ENCODE measurements at regions not wholly inside any gene's neighbourhood (a gene's known extent, or its start where the extent isn't known, plus 50 kb on each side); places are given as distances from the start of the nearest gene placed in this dataset.
"Not testable (repeated sequence)": the region's sequence is repeated elsewhere in the genome, so short reads cannot be mapped to it uniquely, and the experiment has no call there.

- DNase-seq (ENCODE audit: low spot score in 2 of 2) (peak in 1 of 2 donors; percentile 13), ATAC-seq (no peak)
- Mint-ChIP-seq H3K36me3 (no peaks in the 10 kb centered on the region), H3K4me3 (no peak overlapping the region), H3K27ac (no peak overlapping the region), H3K9me3 (no peaks in the 10 kb centered on the region), H3K4me1 (no peaks in the 10 kb centered on the region)
Measured at GRCh38 chr1:112141923-112142322, 152.5 kb upstream of the KCND3 start.

- DNase-seq (ENCODE audit: low spot score in 2 of 2) (no peak), ATAC-seq (no peak)
- Mint-ChIP-seq H3K27ac (no peak overlapping the region), H3K9me3 (peaks cover 3% of the 10 kb centered on the region), H3K4me1 (no peaks in the 10 kb centered on the region), H3K4me3 (no peak overlapping the region), H3K36me3 (no peaks in the 10 kb centered on the region)
Measured at GRCh38 chr1:112143871-112144441, 154.5 kb upstream of the KCND3 start.

DNA sequence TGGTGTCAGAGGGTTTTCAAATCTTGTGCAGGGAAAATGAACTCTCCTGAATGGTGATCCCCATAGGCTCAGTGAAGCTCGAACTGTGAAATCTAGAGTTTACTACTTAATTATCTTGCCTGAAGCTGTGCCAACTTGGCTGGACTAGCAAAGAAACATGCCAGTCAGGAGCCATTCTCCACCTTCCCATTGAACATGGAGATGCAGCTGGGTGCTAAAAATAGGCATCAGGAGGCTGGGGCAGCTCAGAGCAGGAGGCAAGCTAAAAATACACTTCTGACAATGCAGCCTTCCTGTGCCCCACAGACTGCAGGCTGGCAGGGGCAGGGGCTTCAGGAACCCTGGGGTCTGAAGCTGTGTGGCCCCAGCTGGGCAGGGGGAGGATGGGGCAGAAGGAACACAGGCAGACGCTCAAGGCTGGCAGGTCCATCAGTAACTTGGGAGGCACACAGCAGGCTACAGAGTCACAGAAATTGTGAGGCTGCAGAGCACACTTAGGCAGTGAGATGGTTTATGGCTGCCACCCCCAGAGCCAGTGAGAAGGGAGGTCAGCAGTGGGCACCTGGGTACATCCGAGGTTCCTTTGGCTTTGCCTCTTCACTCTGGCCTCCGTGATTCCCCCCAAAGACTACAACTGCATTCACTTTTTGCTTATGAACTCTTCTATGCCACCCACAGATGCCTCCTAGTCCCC is 155.4 kb upstream of the KCND3 start:
- DNase-seq (ENCODE audit: low spot score in 2 of 2) (no peak), ATAC-seq (no peak)
- H3K9me3 Mint-ChIP-seq = peaks cover 3% of the 10 kb centered on the region
- no peak overlapping the region for H3K27ac Mint-ChIP-seq
- no peaks in the 10 kb centered on the region for H3K4me1 Mint-ChIP-seq
- no peak overlapping the region for H3K4me3 Mint-ChIP-seq
- no peaks in the 10 kb centered on the region for H3K36me3 Mint-ChIP-seq

GRCh38 chr1:112146201-112146715 is 156.8 kb upstream of the KCND3 start:
- H3K4me1 Mint-ChIP-seq = no peaks in the 10 kb centered on the region
- H3K4me3 Mint-ChIP-seq = no peak overlapping the region
- DNase-seq (ENCODE audit: low spot score in 2 of 2) = no peak
- no peak for ATAC-seq
- H3K36me3 Mint-ChIP-seq = no peaks in the 10 kb centered on the region
- H3K9me3 Mint-ChIP-seq = peaks cover 3% of the 10 kb centered on the region
- H3K27ac Mint-ChIP-seq = no peak overlapping the region

- H3K9me3 Mint-ChIP-seq, H3K4me3 Mint-ChIP-seq: not testable (repeated sequence)
Measured at GRCh38 chr1:112160214-112160613, 170.7 kb upstream of the KCND3 start.

DNA sequence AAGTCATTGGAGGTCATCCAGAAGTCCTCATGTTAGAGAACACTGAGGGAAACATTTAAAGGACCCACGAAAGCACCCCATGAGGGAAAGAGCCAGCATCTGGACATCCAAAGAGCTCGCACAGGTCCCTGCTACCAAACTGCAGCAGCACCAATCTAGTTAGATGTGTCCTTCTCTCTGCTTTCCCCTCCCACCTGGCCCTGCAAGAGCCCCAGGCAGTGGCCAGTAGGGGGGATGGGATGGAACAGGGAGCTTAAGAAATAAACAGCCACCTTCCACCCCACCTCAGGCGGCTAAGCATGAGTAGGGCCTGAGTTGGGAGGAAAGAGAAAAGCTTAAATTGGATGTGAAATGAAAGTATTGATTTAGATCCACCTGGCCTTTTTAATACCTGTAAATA is 175.9 kb upstream of the KCND3 start:
- Mint-ChIP-seq H3K27ac (no peak overlapping the region), H3K36me3 (no peaks in the 10 kb centered on the region), H3K9me3 (peaks cover 5% of the 10 kb centered on the region), H3K4me1 (no peaks in the 10 kb centered on the region), H3K4me3 (no peak overlapping the region)
- DNase-seq (ENCODE audit: low spot score in 2 of 2) (no peak), ATAC-seq (no peak)

More at GRCh38 chr1:112160214-112160613, 170.7 kb upstream of the KCND3 start:
- not testable (repeated sequence) for H3K27ac Mint-ChIP-seq; DNase-seq (ENCODE audit: low spot score in 2 of 2); ATAC-seq; H3K4me1 Mint-ChIP-seq; H3K36me3 Mint-ChIP-seq

DNA sequence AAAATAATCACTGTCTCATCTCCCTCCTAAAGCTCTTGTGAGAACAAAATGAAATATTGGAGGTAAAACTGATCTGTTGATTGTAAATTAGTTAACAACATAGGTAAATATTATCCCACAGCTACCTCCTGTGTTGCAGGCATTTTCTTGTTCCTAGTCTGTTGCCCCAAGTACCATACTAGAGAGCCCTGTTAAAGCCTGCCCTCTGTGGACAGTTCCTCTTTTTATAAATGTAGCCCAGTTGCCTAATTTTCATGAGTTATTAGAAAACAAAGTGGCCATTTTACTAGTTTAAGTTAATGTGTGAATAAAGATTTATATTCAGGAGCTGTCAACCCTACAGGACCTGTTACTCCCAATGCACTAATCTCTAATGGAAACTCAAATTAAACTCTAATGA is 180.0 kb upstream of the KCND3 start:
- ATAC-seq (no peak), DNase-seq (ENCODE audit: low spot score in 2 of 2) (no peak)
- Mint-ChIP-seq H3K4me1 (no peaks in the 10 kb centered on the region), H3K27ac (no peak overlapping the region), H3K9me3 (peaks cover 2% of the 10 kb centered on the region), H3K4me3 (no peak overlapping the region), H3K36me3 (peaks cover 6% of the 10 kb centered on the region)

GRCh38 chr1:112172294-112172882 is 182.9 kb upstream of the KCND3 start:
- DNase-seq (ENCODE audit: low spot score in 2 of 2) = no peak
- Mint-ChIP-seq H3K9me3 (peaks cover 2% of the 10 kb centered on the region), H3K4me3 (no peak overlapping the region), H3K27ac (no peak overlapping the region), H3K4me1 (no peaks in the 10 kb centered on the region), H3K36me3 (peaks cover 6% of the 10 kb centered on the region)
- no peak for ATAC-seq

DNA sequence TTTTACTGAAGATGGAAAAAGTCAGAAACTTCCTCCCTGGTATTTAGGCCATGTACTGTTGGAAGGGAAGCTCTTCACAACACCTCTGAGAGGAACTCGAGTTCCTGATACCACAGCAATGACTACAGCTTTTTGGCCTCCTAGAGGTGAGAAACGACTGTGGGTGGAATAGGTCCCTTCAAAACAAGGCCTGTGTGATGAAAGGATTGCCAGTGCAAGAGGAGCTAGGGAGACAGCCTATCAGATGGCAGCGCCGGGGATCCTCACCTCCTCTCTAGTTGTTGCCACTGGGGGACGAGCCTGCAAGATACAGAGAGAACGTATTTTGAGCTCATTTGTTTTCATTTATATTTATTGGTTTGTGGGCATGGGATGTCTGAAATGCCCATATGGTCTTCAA is 187.8 kb upstream of the KCND3 start:
- Mint-ChIP-seq H3K36me3 (peaks cover 6% of the 10 kb centered on the region), H3K4me3 (no peak overlapping the region), H3K9me3 (peaks cover under 1% of the 10 kb centered on the region), H3K4me1 (no peaks in the 10 kb centered on the region), H3K27ac (no peak overlapping the region)
- DNase-seq (ENCODE audit: low spot score in 2 of 2) (no peak), ATAC-seq (no peak)

DNA sequence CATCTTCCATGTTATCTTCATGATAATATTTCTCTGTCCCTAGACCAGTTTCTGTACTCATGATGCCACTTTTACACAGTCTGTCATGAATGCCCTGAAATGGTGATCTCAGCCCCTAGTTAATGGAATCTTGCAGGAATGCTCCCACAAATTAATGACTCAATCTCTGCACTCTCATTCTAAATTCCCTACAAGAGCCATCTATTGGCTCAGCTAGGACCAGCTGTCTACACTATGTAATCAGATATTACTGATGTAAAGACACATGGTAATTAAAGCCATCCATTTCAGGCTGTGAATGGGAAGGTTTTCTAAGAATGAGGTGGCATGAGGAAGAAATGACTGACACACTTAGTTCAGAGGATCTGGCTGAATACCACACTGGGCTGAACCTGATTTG is 199.1 kb upstream of the KCND3 start:
- DNase-seq (ENCODE audit: low spot score in 2 of 2) (no peak), ATAC-seq (no peak)
- H3K36me3 Mint-ChIP-seq = no peaks in the 10 kb centered on the region
- no peaks in the 10 kb centered on the region for H3K4me1 Mint-ChIP-seq
- H3K9me3 Mint-ChIP-seq = peaks cover 4% of the 10 kb centered on the region
- H3K27ac Mint-ChIP-seq = no peak overlapping the region
- no peak overlapping the region for H3K4me3 Mint-ChIP-seq

DNA sequence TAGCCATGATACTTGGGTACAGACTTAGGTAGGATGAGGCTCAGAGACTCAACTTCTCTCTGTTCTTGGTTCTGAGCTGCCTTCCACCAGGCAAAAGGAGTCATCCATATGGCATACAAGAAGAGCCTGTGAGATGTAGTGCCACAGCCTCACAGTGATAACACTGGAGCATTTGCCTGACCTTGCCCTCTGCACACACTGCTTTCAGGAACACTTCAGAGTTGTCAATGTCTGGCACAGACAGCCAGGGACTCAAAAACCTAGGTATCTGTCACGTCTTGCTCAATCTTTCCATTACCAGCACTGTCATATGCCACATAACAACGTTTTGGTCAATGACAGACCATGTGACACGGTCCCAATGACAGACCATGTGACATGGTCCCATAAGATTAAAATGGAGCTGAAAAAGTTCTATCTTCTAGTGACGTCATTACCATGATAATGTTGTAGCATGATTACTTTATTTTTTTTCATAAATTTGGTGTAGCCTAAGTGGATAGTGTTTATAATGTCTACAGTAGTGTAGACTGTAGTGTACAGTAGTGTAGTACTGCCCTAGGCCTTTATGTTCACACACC is 199.9 kb upstream of the CTTNBP2NL start:
- H3K4me3 Mint-ChIP-seq = no peak overlapping the region
- ATAC-seq (peak; percentile 24), DNase-seq (ENCODE audit: low spot score in 2 of 2) (no peak)
- no peaks in the 10 kb centered on the region for H3K36me3 Mint-ChIP-seq
- H3K9me3 Mint-ChIP-seq = peaks cover 6% of the 10 kb centered on the region
- H3K27ac Mint-ChIP-seq = no peak overlapping the region
- no peaks in the 10 kb centered on the region for H3K4me1 Mint-ChIP-seq

DNA sequence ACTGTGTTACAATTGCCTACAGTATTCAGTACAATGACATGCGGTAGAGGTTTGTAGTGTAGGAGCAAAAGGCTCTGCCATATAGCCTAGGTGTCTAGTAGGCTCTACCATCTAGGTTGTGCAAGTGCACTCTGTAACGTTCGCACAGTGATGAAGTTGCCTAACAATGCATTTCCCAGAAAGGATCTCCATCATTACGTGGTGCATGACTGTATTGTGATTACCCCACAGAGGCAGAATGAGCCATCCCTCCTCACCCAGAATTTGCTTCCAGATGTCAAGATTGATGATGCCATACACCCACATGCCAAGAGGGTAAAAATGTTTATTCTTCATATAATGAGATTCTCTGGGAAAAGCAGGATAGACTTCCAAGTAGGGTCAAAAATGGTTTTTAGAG is 199.3 kb upstream of the CTTNBP2NL start:
- Mint-ChIP-seq H3K27ac (no peak overlapping the region), H3K4me3 (no peak overlapping the region), H3K4me1 (no peaks in the 10 kb centered on the region), H3K9me3 (peaks cover 6% of the 10 kb centered on the region), H3K36me3 (no peaks in the 10 kb centered on the region)
- no peak for DNase-seq (ENCODE audit: low spot score in 2 of 2)
- ATAC-seq = peak; percentile 32

GRCh38 chr1:112209493-112209892 is 186.5 kb upstream of the CTTNBP2NL start:
- H3K4me1 Mint-ChIP-seq = no peaks in the 10 kb centered on the region
- no peak overlapping the region for H3K27ac Mint-ChIP-seq
- no peaks in the 10 kb centered on the region for H3K36me3 Mint-ChIP-seq
- H3K4me3 Mint-ChIP-seq = no peak overlapping the region
- DNase-seq (ENCODE audit: low spot score in 2 of 2) = no peak
- ATAC-seq = no peak
- H3K9me3 Mint-ChIP-seq = peaks cover 3% of the 10 kb centered on the region

- no peaks in the 10 kb centered on the region for H3K36me3 Mint-ChIP-seq
- no peak for DNase-seq (ENCODE audit: low spot score in 2 of 2)
- H3K9me3 Mint-ChIP-seq = peaks cover 3% of the 10 kb centered on the region
- H3K4me1 Mint-ChIP-seq = no peaks in the 10 kb centered on the region
- no peak for ATAC-seq
- H3K4me3 Mint-ChIP-seq = no peak overlapping the region
- H3K27ac Mint-ChIP-seq = no peak overlapping the region
Measured at GRCh38 chr1:112219267-112219666, 176.7 kb upstream of the CTTNBP2NL start.

GRCh38 chr1:112230232-112230631 is 165.8 kb upstream of the CTTNBP2NL start:
- Mint-ChIP-seq H3K9me3 (peaks cover 4% of the 10 kb centered on the region), H3K4me3 (no peak overlapping the region), H3K27ac (no peak overlapping the region), H3K4me1 (no peaks in the 10 kb centered on the region), H3K36me3 (no peaks in the 10 kb centered on the region)
- DNase-seq (ENCODE audit: low spot score in 2 of 2) (no peak), ATAC-seq (no peak)

- ATAC-seq = no peak
- Mint-ChIP-seq H3K4me1 (no peaks in the 10 kb centered on the region), H3K9me3 (peaks cover 4% of the 10 kb centered on the region), H3K36me3 (no peaks in the 10 kb centered on the region), H3K4me3 (no peak overlapping the region), H3K27ac (no peak overlapping the region)
- no peak for DNase-seq (ENCODE audit: low spot score in 2 of 2)
Measured at GRCh38 chr1:112231331-112231730, 164.7 kb upstream of the CTTNBP2NL start.

All from stimulated activated effector memory CD8-positive, alpha-beta T cell treated with anti-CD3 and anti-CD28 coated beads, Interleukin-12 subunit alpha, Interleukin-12 subunit beta, amount 100 ng/mL, for 72 hours (primary cell).